GM21529 (cell line): ENCODE measurements at regions not wholly inside any gene's neighbourhood (a gene's known extent, or its start where the extent isn't known, plus 50 kb on each side); places are given as distances from the start of the nearest gene placed in this dataset.
"Not testable (repeated sequence)": the region's sequence is repeated elsewhere in the genome, so short reads cannot be mapped to it uniquely, and the experiment has no call there.

Experiments used
- ATAC-seq: cut with Tn5 transposase; IDR thresholded peaks from one replicate; pipeline ENCODE4 v1.9.1; 2021; ENCODE audit not compliant: unreplicated experiment

DNA sequence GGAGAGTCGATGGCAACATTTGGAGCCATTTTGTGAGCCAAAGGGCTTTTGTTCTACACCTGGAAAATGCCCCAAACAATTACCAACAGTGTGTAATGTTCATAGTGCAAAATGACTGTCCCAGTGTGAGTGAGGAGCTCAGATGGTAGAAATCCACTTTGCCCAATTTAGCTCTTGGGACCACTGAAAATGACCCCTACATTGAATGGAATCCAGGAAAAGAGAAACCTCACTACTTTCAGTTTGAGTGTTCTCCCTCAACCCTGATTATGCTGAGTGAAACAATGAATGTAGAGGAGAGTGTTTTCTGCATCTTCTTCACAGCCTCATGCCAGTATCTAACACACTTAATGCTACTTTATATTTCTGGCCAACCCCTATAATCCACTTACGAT, 84.9 kb upstream of the NRN1 start:
- ATAC-seq = peak; percentile 63

DNA sequence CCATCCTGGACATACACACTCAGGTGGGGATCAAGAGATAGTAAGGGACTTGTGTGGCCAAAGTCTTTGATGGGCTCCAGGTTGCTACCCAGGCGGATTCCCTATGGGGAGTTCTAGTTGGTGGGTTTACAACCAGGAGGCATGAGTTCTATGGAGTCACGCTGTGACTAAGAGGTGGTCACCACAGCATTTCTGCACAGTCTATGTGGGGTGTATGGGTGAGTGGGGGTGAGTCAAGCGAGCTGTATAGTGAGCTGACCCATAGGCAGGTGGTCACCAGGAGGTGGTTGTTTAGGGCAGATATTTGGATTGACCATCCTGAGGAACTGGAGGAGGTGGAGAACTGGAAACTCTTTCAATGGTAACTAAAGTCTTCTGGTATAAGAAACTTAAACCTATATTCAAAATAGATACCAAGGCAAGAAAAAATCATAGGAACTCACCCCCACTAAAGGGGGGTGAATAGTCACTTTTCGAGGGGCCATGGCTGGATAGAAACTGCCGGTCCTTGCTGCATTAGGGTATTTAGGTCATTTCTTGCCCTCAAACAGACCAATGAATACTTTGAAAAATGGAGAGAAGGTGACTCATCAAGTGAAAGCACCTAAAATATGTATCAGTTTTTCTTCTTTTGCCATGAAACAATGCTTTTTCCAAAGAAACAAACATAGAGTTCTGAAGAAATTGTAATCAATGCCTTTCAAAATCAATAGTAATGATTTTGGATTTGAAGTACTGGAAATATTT, 84.3 kb upstream of the NRN1 start:
- ATAC-seq = no peak

DNA sequence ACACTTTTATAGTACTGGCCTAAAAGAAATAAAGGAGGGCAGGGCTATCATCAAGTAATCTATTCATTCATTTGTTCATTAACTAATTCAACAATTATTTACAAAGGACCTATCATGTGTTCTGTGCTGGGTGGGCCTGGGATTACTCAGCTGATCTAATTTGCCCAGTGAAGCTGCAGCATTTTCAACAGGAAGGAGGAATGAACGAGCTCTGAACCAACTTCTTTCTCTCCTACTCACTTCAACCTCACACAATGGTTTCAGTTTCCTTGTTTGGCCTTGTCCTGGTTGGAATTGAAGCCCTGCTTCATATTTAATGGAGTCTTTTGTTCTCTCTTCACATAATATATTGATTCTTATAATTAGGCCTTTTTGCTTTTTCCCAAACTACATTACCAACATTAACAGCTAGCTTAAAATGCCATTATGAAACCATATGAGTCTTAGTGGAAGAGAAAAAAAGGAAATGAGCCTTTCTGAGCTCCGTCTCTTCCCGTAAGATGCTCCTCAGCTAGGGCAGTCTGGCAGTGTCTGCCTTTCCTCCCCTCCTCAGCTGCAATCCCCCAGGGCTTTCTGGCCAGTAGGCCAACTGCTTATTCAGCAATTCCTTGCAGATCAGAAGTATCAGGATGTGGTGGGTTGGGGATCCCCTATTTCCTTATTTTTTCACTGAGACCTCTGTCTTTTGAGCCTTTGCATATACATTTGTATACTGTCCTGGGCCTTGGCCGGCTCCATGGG, 79.4 kb upstream of the NRN1 start:
- peak; percentile 58 for ATAC-seq

DNA sequence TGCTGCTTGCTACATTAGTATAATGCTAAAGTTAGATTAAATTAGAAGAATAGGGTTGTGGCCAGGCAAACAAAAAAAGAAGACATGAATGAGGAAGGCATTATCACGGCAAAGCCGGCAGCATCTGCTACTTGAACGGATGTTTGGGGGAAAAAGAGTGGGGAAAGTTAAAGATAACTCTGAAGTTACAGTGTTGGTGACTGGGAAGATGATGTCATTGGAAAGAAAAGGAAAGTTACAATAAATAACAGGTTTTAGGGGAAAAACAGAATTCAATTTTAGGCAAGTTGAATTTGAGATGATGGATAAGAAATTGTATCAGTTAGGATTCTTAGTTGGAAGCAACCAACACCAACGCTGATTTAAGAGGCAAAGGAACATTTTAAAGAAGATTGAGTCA, 74.2 kb upstream of the NRN1 start:
- ATAC-seq = no peak

GRCh38 chr6:6074190-6074589, 67.5 kb upstream of the NRN1 start:
- no peak for ATAC-seq

DNA sequence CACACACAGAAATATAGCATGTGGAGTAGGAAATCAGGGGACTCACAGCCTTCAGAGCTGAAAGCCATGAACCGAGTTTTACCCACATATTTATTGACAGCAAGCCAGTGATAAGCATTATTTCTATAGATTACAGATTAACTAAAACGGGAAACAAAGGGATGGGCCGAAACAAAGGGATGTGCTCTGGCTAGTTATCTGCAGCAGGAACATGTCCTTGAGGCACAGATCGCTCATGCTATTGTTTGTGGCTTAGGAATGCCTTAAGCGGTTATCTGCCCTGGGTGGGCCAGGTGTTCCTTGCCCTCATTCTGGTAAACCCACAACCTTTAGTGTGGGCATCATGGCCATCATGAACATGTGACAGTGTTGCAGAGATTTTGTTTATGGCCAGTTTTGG, 61.4 kb upstream of the NRN1 start:
- ATAC-seq = not testable (repeated sequence)

DNA sequence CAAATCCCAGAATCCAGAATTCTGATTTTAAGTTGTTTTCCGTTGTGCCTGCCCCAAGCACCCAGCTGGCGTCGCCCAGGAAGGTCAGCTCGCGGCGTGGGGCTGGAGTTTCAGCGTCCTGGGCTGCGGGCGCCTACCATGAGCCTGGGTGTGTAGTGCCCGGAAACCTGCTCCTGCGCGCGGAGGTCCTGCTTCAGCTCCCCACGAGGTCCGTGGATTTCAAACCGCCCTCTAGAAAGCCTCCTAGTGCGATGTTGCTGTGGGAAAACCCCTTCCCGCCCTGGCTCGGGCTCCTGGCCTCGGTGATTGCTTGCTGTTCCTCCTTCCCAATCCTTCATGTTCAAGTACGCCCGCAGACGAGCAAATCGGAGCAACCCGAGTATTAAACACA, 51.3 kb upstream of the NRN1 start:
- no peak for ATAC-seq

DNA sequence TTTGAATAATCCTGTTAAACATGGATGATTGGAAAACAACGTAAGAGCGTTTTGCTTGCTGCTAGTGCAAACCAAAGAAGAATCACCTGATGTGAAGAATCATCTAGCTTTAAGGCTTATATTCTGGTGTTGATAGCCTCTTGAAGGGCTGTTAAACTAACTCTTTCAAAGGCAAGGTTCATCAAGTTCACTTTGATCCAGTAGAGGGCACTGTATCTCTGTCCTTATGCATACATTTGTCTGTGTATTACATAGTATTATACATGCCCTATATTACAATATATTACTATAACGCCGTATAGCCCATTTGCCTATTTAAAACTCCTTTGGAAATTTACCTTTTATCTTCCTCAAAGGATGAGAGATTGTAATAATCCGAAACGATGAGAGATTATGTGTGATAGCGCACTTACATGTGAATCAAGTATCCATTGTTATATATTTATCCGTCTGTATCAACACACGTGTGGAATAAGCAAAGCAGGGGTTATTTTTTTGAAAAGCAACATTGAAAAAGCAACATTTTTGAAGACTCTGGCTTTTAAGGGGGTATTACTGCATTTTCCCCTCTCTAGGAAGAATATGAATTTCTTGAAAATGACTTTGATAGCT, 50.8 kb upstream of the NRN1 start:
- peak; percentile 62 for ATAC-seq
